ENCODE measurements at regions not wholly inside any gene's neighbourhood (a gene's known extent, or its start where the extent isn't known, plus 50 kb on each side); places are given as distances from the start of the nearest gene placed in this dataset.

DNA sequence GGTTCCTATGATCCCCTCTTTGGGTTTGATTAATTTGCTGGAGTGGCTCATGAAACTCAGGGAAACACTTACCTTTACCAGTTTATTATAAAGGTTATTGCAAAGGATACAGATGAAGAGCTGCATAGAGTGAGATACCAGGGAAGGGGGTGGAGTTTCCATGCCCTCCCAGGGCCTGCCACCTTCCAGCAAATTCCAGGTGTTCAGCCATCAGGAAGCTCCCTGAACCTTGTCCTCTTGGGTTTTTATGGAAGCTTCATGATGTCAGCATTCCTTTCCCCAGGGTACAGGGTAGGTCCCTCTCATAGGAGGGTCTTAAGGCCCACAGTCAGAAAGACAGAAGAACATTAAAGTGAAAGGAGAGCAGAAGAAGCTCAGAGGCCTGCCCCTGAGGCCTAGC is 123.9 kb upstream of the DCC start:
- no peak for TF ChIP-seq POLR2A (IDR thresholded peaks at IDR 0.05)
- TF ChIP-seq, protein P1, sequence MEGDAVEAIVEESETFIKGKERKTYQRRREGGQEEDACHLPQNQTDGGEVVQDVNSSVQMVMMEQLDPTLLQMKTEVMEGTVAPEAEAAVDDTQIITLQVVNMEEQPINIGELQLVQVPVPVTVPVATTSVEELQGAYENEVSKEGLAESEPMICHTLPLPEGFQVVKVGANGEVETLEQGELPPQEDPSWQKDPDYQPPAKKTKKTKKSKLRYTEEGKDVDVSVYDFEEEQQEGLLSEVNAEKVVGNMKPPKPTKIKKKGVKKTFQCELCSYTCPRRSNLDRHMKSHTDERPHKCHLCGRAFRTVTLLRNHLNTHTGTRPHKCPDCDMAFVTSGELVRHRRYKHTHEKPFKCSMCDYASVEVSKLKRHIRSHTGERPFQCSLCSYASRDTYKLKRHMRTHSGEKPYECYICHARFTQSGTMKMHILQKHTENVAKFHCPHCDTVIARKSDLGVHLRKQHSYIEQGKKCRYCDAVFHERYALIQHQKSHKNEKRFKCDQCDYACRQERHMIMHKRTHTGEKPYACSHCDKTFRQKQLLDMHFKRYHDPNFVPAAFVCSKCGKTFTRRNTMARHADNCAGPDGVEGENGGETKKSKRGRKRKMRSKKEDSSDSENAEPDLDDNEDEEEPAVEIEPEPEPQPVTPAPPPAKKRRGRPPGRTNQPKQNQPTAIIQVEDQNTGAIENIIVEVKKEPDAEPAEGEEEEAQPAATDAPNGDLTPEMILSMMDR (IDR thresholded peaks at IDR 0.05): no peak

Data from ovary (tissue), 3 donors.